AG04450 (cell line): ENCODE measurements at regions not wholly inside any gene's neighbourhood (a gene's known extent, or its start where the extent isn't known, plus 50 kb on each side); places are given as distances from the start of the nearest gene placed in this dataset.

Source experiments
- CTCF ChIA-PET: fragments of 300-600, 350-600 bp; formaldehyde crosslinking; extraction: SDS; loops from one replicate; lab custom pipeline; 2022; ENCODE audit warnings: antibody characterized with exemption, inconsistent platforms; lab: Charles Lee
- POLR2A ChIA-PET: fragments of 350-600 bp; formaldehyde crosslinking; extraction: SDS; loops from one replicate; lab custom pipeline; 2021; ENCODE audit warnings: antibody characterized with exemption, inconsistent platforms; lab: Yijun Ruan, JAX
- DNase-seq: peaks from one replicate; pipeline ENCODE4 v3.0.0-alpha.2; 2011; ENCODE audit warnings: low read depth, low spot score
- H3K27ac ChIP-seq: one replicate; pipeline ENCODE4 v1.5.1; 2012; ENCODE audit warnings: low read depth, low read length, control low read depth
- H3K27me3 ChIP-seq: one replicate; pipeline ENCODE4 v1.6.0; 2012; ENCODE audit warnings: low read length; ENCODE audit not compliant: control insufficient read depth, insufficient read depth
- H3K4me3 ChIP-seq: 2 replicates; pipeline ENCODE4 v1.5.1; 2011; ENCODE audit warnings: mild to moderate bottlenecking, low read depth, low read length, control low read depth
- H3K9me3 ChIP-seq: 2 replicates; pipeline ENCODE4 v1.5.1; 2012; ENCODE audit warnings: low read length; ENCODE audit not compliant: control insufficient read depth, insufficient read depth
- CTCF ChIP-seq: IDR thresholded peaks from 2 replicates; pipeline ENCODE4 v1.5.1; 2011; ENCODE audit warnings: low read depth, low read length, control low read depth, inconsistent platforms

- no peak overlapping the region for H3K27ac ChIP-seq
- ChIA-PET POLR2A (no interaction called here), CTCF (no interaction called here)
- TF ChIP-seq CTCF: no peak
- no peaks in the 10 kb centered on the region for H3K9me3 ChIP-seq
- no peaks in the 10 kb centered on the region for H3K27me3 ChIP-seq
- DNase-seq: no peak
- no peak overlapping the region for H3K4me3 ChIP-seq
Observed at GRCh38 chr9:4933177-4933576, 51.9 kb upstream of the JAK2 start.

GRCh38 chr9:4933861-4934260 lies 51.2 kb upstream of the JAK2 start:
- H3K27me3 ChIP-seq: no peaks in the 10 kb centered on the region
- H3K27ac ChIP-seq: no peak overlapping the region
- ChIA-PET CTCF (no interaction called here), POLR2A (no interaction called here)
- TF ChIP-seq CTCF: no peak
- no peak overlapping the region for H3K4me3 ChIP-seq
- no peaks in the 10 kb centered on the region for H3K9me3 ChIP-seq
- no peak for DNase-seq

GRCh38 chr9:4935001-4935672 lies 49.9 kb upstream of the JAK2 start:
- DNase-seq: no peak
- TF ChIP-seq CTCF: no peak
- no peaks in the 10 kb centered on the region for H3K27me3 ChIP-seq
- H3K4me3 ChIP-seq: no peak overlapping the region
- no peaks in the 10 kb centered on the region for H3K9me3 ChIP-seq
- no peak overlapping the region for H3K27ac ChIP-seq
- POLR2A ChIA-PET: no interaction called here
- CTCF ChIA-PET: interaction anchor here (1.3 kb wide), 1 partner anchor 11 kb away, joined by 3 read pairs; no protein-coding TSS in a partner anchor
